ENCODE measurements at regions not wholly inside any gene's neighbourhood (a gene's known extent, or its start where the extent isn't known, plus 50 kb on each side); places are given as distances from the start of the nearest gene placed in this dataset.

DNA sequence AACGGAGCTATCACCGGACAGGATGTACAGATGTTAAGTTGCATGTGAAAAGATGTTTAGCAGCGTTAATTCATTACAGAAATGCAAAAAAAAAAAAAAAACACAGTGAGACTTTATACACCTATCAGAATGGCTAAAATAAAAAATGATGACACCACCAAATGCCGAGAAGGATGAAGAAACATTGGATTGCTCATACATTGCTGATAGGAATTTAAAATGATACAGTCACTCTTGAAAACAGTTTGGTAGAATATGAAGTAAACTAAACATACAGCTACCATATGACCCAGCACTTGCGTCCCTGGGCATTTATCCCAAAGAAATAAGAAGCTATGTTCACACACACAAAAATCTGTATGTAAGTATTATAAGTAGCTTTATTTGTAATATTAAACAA, 574.1 kb downstream of the SLC16A7 start:
- Histone ChIP-seq H3K36me3 (no peaks in the 10 kb centered on the region), H3K4me1 (no peaks in the 10 kb centered on the region), H3K27me3 (no peaks in the 10 kb centered on the region), H3K9me3 (no peaks in the 10 kb centered on the region), H3K27ac (no peak overlapping the region), H3K4me3 (no peak overlapping the region)
- ATAC-seq (ENCODE audit: low FRiP score in 2 of 2) (no peak), DNase-seq (no peak)
- 91 to 93% methylated on average over 5 of the region's 5 CpGs for WGBS, 2 donors
- TF ChIP-seq EP300 (IDR thresholded peaks at IDR 0.05), result no peak
- TF ChIP-seq, protein P1, sequence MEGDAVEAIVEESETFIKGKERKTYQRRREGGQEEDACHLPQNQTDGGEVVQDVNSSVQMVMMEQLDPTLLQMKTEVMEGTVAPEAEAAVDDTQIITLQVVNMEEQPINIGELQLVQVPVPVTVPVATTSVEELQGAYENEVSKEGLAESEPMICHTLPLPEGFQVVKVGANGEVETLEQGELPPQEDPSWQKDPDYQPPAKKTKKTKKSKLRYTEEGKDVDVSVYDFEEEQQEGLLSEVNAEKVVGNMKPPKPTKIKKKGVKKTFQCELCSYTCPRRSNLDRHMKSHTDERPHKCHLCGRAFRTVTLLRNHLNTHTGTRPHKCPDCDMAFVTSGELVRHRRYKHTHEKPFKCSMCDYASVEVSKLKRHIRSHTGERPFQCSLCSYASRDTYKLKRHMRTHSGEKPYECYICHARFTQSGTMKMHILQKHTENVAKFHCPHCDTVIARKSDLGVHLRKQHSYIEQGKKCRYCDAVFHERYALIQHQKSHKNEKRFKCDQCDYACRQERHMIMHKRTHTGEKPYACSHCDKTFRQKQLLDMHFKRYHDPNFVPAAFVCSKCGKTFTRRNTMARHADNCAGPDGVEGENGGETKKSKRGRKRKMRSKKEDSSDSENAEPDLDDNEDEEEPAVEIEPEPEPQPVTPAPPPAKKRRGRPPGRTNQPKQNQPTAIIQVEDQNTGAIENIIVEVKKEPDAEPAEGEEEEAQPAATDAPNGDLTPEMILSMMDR (IDR thresholded peaks at IDR 0.05), result no peak
- no peak for TF ChIP-seq POLR2AphosphoS5 (IDR thresholded peaks at IDR 0.05)
- TF ChIP-seq POLR2A (IDR thresholded peaks at IDR 0.05), result no peak

DNA sequence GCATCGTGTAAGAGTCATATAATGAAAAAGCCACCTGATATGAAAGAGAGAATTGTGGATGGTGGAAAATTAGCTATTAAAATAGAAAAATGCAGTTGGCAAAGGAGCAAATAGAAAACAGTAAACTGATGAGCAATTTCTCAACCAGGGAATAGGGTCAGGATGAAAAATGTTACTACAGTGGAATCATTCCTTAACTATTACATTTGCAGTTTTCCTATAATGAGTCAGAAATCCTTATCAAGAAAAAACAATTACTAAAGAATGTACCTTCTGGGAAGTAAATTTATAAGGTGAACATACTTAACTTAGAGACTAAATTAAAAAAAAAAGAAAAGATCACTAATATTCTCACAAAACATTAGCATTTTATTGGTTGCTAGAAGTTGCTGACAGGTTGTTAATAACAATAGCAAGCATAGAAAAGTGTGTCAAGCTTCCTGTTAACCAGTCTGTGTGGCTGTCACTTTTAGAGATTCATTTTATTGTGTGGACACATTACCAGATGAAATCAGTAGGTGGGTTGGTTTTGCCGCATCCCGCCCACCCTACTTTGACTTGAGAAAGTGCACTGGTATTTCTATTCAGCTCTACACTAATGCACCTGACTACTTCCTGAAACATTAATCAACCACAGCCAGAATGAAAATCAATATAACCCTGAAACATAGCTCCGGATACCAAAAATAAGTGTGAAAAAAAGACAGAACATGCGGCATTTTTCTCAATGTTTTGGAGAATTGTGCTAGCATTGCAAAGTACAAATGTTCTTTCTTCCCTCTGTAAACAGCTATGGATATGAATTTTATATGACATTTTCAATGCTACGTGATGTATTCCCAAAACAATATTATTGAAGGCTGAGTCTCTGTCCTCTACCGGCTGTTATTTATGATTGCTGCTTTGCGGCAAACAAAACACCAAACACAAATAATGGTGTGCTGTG, 576.7 kb downstream of the SLC16A7 start:
- DNase-seq (no peak), ATAC-seq (ENCODE audit: low FRiP score in 2 of 2) (no peak)
- no peak for TF ChIP-seq POLR2AphosphoS5 (IDR thresholded peaks at IDR 0.05)
- no peak for TF ChIP-seq EP300 (IDR thresholded peaks at IDR 0.05)
- 63 to 65% methylated on average over 7 to 8 of the region's 8 CpGs for WGBS, 2 donors
- H3K27ac ChIP-seq, result no peak overlapping the region
- H3K4me3 ChIP-seq, result no peak overlapping the region
- no peaks in the 10 kb centered on the region for H3K9me3 ChIP-seq
- H3K4me1 ChIP-seq, result no peaks in the 10 kb centered on the region
- no peaks in the 10 kb centered on the region for H3K27me3 ChIP-seq
- H3K36me3 ChIP-seq, result no peaks in the 10 kb centered on the region

DNA sequence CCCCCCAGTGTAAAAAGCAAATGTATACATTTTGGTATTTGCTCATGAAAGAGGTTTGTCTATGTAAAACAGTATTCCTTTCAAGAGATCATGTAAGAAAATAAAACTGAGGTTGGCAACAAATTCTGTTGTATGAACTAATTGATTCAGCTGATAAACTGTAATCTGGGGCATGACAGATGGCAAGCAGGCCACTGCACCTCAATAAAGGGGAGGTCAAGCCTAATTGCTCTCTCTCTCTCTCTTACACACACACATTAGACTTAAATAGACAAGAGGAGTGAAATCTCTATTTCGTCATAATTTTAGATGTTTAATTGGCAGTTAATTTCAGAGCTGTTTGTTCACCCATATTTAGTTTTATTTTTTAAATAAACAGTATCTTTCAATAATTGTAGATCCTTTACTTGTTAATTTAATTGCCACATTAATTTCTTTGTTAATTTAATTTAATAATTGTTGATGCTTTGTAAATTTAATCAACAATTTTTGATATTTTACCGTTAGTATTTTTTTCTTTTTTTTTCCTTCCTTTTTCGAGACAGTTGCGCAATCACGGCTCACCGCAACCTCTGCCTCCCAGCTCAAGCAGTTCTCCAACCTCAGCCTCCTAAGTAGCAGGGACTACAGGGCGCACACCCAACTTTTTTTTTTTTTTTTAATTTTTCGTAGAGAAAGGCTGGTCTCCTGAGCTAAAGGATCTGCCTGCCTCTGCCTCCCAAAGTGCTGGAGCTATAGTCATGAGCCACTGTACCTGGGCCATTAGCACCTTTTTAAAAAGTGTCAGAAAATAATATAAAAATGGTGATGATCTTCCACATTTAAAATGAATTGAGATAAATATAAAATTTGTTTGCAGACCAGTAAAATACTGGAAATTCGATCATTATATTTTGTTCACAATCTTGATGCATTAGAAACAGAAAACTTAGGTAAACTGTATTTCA, 577.7 kb downstream of the SLC16A7 start:
- no peaks in the 10 kb centered on the region for H3K27me3 ChIP-seq
- no peaks in the 10 kb centered on the region for H3K4me1 ChIP-seq
- H3K27ac ChIP-seq, result no peak overlapping the region
- no peaks in the 10 kb centered on the region for H3K9me3 ChIP-seq
- ATAC-seq (ENCODE audit: low FRiP score in 2 of 2) (no peak), DNase-seq (no peak)
- TF ChIP-seq POLR2A (IDR thresholded peaks at IDR 0.05), result no peak
- TF ChIP-seq, protein P1 (IDR thresholded peaks at IDR 0.05), result no peak
- TF ChIP-seq POLR2AphosphoS5 (IDR thresholded peaks at IDR 0.05), result no peak
- no peak for TF ChIP-seq EP300 (IDR thresholded peaks at IDR 0.05)
- no peak overlapping the region for H3K4me3 ChIP-seq
- no peaks in the 10 kb centered on the region for H3K36me3 ChIP-seq
- WGBS, 2 donors, result 91% methylated on average over 9 of the region's 9 CpGs

DNA sequence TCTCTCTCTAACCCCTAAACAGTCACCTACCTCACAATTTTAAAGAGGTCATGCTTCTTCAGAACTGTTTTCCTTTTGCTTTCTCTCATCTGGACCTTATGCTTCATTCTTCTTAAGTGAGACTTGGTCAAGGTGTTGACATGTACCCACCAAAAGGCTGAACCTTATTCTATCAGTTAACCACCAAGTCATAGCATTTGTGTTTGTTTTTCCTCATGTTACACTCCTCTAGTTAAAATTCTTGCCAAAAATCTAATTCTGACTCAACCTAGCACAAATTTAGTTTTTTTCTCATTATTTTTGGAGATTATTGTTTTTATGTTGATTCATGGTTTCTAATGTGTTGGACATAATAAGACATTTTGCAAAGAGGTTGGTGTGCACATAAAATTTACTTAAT, 578.6 kb downstream of the SLC16A7 start:
- Histone ChIP-seq H3K36me3 (no peaks in the 10 kb centered on the region), H3K9me3 (no peaks in the 10 kb centered on the region), H3K27ac (no peak overlapping the region), H3K4me1 (no peaks in the 10 kb centered on the region), H3K27me3 (no peaks in the 10 kb centered on the region), H3K4me3 (no peak overlapping the region)
- ATAC-seq (ENCODE audit: low FRiP score in 2 of 2), result no peak
- no peak for DNase-seq
- no peak for TF ChIP-seq EP300 (IDR thresholded peaks at IDR 0.05)
- no peak for TF ChIP-seq POLR2A (IDR thresholded peaks at IDR 0.05)
- TF ChIP-seq, protein P1 (IDR thresholded peaks at IDR 0.05), result no peak
- no peak for TF ChIP-seq POLR2AphosphoS5 (IDR thresholded peaks at IDR 0.05)

DNA sequence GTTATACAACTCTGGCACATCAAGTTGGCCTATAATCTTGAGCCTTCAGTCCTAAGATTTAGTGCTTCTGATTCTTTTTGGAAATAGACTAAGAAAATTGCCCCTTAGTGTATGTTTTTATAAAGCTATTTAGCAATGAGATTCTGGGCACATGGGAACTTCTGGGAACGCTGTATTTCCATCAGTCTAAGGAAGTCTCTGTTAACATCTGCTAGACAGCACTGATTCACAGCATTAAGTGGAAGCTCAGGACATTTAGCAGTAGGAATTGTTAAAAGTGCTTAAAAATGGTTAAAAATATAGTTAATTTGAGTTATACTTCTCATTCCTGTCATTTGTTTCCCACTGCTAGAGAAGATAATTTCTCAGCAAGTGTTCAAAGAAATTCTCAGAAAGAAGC, 579.1 kb downstream of the SLC16A7 start:
- Histone ChIP-seq H3K4me1 (no peaks in the 10 kb centered on the region), H3K27ac (no peak overlapping the region), H3K9me3 (no peaks in the 10 kb centered on the region), H3K36me3 (no peaks in the 10 kb centered on the region), H3K4me3 (no peak overlapping the region), H3K27me3 (no peaks in the 10 kb centered on the region)
- ATAC-seq (ENCODE audit: low FRiP score in 2 of 2) (no peak), DNase-seq (no peak)
- WGBS, 2 donors, result 0% methylated on average over 1 of the region's 1 CpG
- TF ChIP-seq, protein P1 (IDR thresholded peaks at IDR 0.05), result no peak
- no peak for TF ChIP-seq EP300 (IDR thresholded peaks at IDR 0.05)
- no peak for TF ChIP-seq POLR2AphosphoS5 (IDR thresholded peaks at IDR 0.05)
- no peak for TF ChIP-seq POLR2A (IDR thresholded peaks at IDR 0.05)
